ENCODE measurements at regions not wholly inside any gene's neighbourhood (a gene's known extent, or its start where the extent isn't known, plus 50 kb on each side); places are given as distances from the start of the nearest gene placed in this dataset.

- no peak for TF ChIP-seq SREBF2 (IDR thresholded peaks at IDR 0.05)
- no peak for TF ChIP-seq FOXS1 (CRISPR knock-in tag; IDR thresholded peaks at IDR 0.05)
- no peak for TF ChIP-seq USF2 (IDR thresholded peaks at IDR 0.05)
- TF ChIP-seq, protein P1, sequence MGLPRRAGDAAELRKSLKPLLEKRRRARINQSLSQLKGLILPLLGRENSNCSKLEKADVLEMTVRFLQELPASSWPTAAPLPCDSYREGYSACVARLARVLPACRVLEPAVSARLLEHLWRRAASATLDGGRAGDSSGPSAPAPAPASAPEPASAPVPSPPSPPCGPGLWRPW (IDR thresholded peaks at IDR 0.05): no peak
- TF ChIP-seq ZFP36 (IDR thresholded peaks at IDR 0.05; ENCODE audit: borderline replicate concordance, partially characterized antibody): no peak
- TF ChIP-seq EHF (CRISPR knock-in tag; IDR thresholded peaks at IDR 0.05): no peak
- TF ChIP-seq HEYL (CRISPR knock-in tag; IDR thresholded peaks at IDR 0.05): no peak
- no peak for TF ChIP-seq KDM1A (IDR thresholded peaks at IDR 0.05; ENCODE audit: low read depth)
- no peak for TF ChIP-seq GATA3 (IDR thresholded peaks at IDR 0.05; ENCODE audit: borderline replicate concordance)
- no peak for TF ChIP-seq HOXB13 (CRISPR knock-in tag; IDR thresholded peaks at IDR 0.05; ENCODE audit: low read depth)
- no peak for TF ChIP-seq CHD2 (IDR thresholded peaks at IDR 0.05; ENCODE audit: low read length, partially characterized antibody)
- no peak for TF ChIP-seq ZSCAN20 (CRISPR knock-in tag; IDR thresholded peaks at IDR 0.05)
- no peak for TF ChIP-seq NR3C1 (IDR thresholded peaks at IDR 0.05)
- no peak for TF ChIP-seq MAFK (IDR thresholded peaks at IDR 0.05; ENCODE audit: partially characterized antibody)
- TF ChIP-seq KDM5A (IDR thresholded peaks at IDR 0.05): no peak
- no peak for TF ChIP-seq PHF8 (IDR thresholded peaks at IDR 0.05; ENCODE audit: borderline replicate concordance, low read depth)
- H3K27ac ChIP-seq: no peak overlapping the region
- ChIA-PET POLR2A (interaction anchor here (0.5 kb wide), 1 partner anchor 25 kb away, joined by 4 read pairs; no protein-coding TSS in a partner anchor), CTCF (no interaction called here)
- H3K4me1 ChIP-seq: no peaks in the 10 kb centered on the region
- WGBS (ENCODE audit: missing lambda C conversion rate): 57% methylated on average over 1 of the region's 1 CpG
- H3K9me3 ChIP-seq: no peaks in the 10 kb centered on the region
- ATAC-seq (no peak), DNase-seq (ENCODE audit: low read depth in 1 of 2, low spot score in 1 of 2) (no peak), FAIRE-seq (no peak)
- H3K4me3 ChIP-seq: no peak overlapping the region
- H3K4me2 ChIP-seq: no peak overlapping the region
Measured at GRCh38 chr1:55352811-55353180, 137.6 kb upstream of the USP24 start.

DNA sequence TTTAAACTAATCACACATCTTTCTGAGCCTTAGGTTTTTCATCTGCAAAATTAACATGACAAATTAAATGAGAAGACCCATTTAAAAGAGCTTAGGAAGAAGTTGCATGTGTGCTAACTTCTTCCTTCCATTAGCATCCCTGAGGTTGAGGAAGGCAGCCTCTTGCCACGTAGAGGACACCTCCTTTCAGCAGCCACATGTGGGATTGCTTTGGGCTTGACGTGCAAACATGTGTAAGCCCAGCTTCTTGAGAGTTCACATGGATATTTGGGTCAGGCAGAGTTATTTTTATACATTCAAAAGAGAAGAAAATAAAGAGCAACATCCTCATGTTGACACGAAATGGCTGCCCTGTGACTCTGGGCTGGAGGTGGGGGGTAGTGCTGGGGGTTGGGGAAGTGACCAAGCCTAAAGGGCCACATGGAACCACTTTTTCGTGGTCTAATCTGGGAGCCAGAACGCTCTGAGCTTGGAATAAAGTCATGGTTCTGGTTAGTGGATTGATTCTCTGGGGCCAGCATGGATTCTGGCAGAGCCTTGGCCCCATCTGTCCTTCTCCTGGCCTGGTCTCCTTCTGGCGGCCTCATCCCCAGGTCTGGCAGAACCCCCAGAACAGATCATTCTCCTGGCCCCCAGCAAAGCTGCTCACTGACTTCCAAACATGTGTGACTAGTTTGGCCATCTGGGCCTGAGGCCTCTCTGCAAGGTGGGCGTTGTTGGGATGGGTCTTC is 137.1 kb upstream of the USP24 start:
- Histone ChIP-seq H3K4me2 (no peak overlapping the region), H3K27ac (no peak overlapping the region), H3K4me3 (no peak overlapping the region), H3K9me3 (no peaks in the 10 kb centered on the region), H3K4me1 (no peaks in the 10 kb centered on the region)
- DNase-seq (ENCODE audit: low read depth in 1 of 2, low spot score in 1 of 2) (no peak), ATAC-seq (no peak), FAIRE-seq (no peak)
- WGBS (ENCODE audit: missing lambda C conversion rate): 69% methylated on average over 7 of the region's 7 CpGs
- TF ChIP-seq JUN (IDR thresholded peaks at IDR 0.05): no peak
- no peak for TF ChIP-seq MAZ (IDR thresholded peaks at IDR 0.05; ENCODE audit: borderline replicate concordance, low read depth, low read length)
- TF ChIP-seq, protein P2, sequence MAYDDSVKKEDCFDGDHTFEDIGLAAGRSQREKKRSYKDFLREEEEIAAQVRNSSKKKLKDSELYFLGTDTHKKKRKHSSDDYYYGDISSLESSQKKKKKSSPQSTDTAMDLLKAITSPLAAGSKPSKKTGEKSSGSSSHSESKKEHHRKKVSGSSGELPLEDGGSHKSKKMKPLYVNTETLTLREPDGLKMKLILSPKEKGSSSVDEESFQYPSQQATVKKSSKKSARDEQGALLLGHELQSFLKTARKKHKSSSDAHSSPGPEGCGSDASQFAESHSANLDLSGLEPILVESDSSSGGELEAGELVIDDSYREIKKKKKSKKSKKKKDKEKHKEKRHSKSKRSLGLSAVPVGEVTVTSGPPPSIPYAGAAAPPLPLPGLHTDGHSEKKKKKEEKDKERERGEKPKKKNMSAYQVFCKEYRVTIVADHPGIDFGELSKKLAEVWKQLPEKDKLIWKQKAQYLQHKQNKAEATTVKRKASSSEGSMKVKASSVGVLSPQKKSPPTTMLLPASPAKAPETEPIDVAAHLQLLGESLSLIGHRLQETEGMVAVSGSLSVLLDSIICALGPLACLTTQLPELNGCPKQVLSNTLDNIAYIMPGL (CRISPR knock-in tag; IDR thresholded peaks at IDR 0.05; ENCODE audit: borderline replicate concordance): no peak
- TF ChIP-seq MAFK (IDR thresholded peaks at IDR 0.05; ENCODE audit: partially characterized antibody): no peak
- TF ChIP-seq, protein P3, sequence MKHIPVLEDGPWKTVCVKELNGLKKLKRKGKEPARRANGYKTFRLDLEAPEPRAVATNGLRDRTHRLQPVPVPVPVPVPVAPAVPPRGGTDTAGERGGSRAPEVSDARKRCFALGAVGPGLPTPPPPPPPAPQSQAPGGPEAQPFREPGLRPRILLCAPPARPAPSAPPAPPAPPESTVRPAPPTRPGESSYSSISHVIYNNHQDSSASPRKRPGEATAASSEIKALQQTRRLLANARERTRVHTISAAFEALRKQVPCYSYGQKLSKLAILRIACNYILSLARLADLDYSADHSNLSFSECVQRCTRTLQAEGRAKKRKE (CRISPR knock-in tag; IDR thresholded peaks at IDR 0.05; ENCODE audit: low read depth): no peak
- TF ChIP-seq HEYL (CRISPR knock-in tag; IDR thresholded peaks at IDR 0.05): no peak
- no peak for TF ChIP-seq FOXS1 (CRISPR knock-in tag; IDR thresholded peaks at IDR 0.05)
- TF ChIP-seq ZC3H11A (IDR thresholded peaks at IDR 0.05): no peak
- no peak for TF ChIP-seq CBX2 (IDR thresholded peaks at IDR 0.05; ENCODE audit: borderline replicate concordance, low read depth)
- ChIA-PET CTCF (interaction anchor here (1.5 kb wide), 1 partner anchor 9 kb away, joined by 3 read pairs; no protein-coding TSS in a partner anchor), POLR2A (no interaction called here)
